ENCODE measurements at regions not wholly inside any gene's neighbourhood (a gene's known extent, or its start where the extent isn't known, plus 50 kb on each side); places are given as distances from the start of the nearest gene placed in this dataset.

GRCh38 chr15:35159170-35159569, 74.1 kb upstream of the NANOGP8 start:
- TF ChIP-seq CTCF (IDR thresholded peaks at IDR 0.05) (no peak), POLR2A (IDR thresholded peaks at IDR 0.05) (no peak)
